HEK293 (cell line): ENCODE measurements at regions not wholly inside any gene's neighbourhood (a gene's known extent, or its start where the extent isn't known, plus 50 kb on each side); places are given as distances from the start of the nearest gene placed in this dataset.
A peak's percentile ranks its signal among the peaks of the same experiment; 100 is the strongest.

Experiments used
- KLF16 ChIP-seq: fragments of 450-650 bp; formaldehyde crosslinking; IDR thresholded peaks from 2 replicates; pipeline ENCODE4 v1.5.1; 2017; ENCODE audit warnings: missing biosample characterization, missing genetic modification characterization
- KLF9 ChIP-seq: fragments of 450-650 bp; formaldehyde crosslinking; IDR thresholded peaks from 2 replicates; pipeline ENCODE4 v1.5.1; 2016; ENCODE audit warnings: missing biosample characterization, missing genetic modification characterization, low read depth
- TCF7L2 ChIP-seq: IDR thresholded peaks from 2 replicates; pipeline ENCODE4 v1.6.1; 2011; ENCODE audit warnings: low read depth, mild to moderate bottlenecking, inconsistent platforms, low read length, moderate library complexity, borderline replicate concordance
- ZBTB26 ChIP-seq: fragments of 450-650 bp; formaldehyde crosslinking; optimal IDR thresholded peaks from 2 replicates; pipeline ENCODE3; 2016; ENCODE audit warnings: missing biosample characterization, mild to moderate bottlenecking, missing genetic modification characterization
- ZBTB7A ChIP-seq: fragments of 450-650 bp; formaldehyde crosslinking; IDR thresholded peaks from 2 replicates; pipeline ENCODE4 v1.5.1; 2016; ENCODE audit warnings: low read depth, missing biosample characterization, missing genetic modification characterization
- ZNF274 ChIP-seq, 2 experiments: fragments of 200-500 bp in 1 of 2; fragments of 450-650 bp in 1 of 2; sonication (Bioruptor generic) in 1 of 2; formaldehyde crosslinking in 1 of 2; IDR thresholded peaks; 2 replicates each; pipeline versions ENCODE4 v1.5.1 to v1.6.1; 2014 to 2016; ENCODE audit warnings: borderline replicate concordance in 1 of 2, inconsistent platforms in 1 of 2, low read length in 1 of 2, missing biosample characterization in 1 of 2, missing genetic modification characterization in 1 of 2
- ZNF366 ChIP-seq: fragments of 450-650 bp; formaldehyde crosslinking; conservative IDR thresholded peaks from 2 replicates; pipeline ENCODE4 v1.5.1; 2016; ENCODE audit warnings: missing biosample characterization, missing genetic modification characterization
- ZNF404 ChIP-seq: fragments of 450-650 bp; formaldehyde crosslinking; IDR thresholded peaks from 2 replicates; pipeline ENCODE4 v1.5.1; 2017; ENCODE audit warnings: missing biosample characterization, missing genetic modification characterization
- TF ChIP-seq, protein P1 (sequence below): fragments of 450-650 bp; formaldehyde crosslinking; IDR thresholded peaks from 2 replicates; pipeline ENCODE4 v1.5.1; 2016; ENCODE audit warnings: missing biosample characterization, missing genetic modification characterization

DNA sequence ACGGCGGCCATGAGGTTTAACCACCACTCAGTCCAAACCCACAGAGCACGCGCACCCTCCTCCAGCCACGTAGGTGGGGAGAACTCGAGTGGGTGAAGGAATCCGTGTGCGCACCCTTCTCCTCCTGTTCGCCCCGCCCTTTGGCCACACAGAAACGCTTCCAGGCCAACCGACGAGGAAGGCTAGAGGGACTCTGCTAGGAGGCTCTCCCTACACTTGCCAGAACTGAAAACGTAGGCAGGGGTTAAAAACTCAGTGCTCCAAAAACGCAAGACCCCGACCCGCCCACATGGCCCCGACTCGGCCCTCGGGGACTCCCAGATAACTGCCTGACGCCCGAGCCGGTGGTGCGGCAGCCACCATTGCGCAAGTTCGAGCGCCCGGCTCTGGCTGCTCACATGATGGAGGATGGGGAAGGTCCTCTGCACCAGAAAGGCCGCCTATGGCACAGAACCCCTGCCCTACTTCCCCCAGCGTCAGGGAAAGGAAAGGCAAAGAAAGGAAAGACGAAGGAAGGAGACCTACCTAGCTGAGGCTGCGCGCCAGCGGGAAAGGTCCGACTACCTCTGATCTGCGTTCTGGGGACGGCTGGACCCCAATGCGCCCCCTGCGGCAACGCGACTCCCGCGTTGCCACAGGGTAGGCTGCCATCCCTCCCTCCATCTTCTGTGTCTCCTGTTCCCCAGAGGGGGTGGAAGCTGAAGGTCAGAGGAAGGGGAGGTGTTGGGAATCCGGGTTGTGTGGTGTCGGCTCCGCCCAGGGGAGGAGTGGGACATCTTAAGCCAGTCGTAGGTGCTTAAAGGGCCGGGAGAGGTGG, 201.9 kb upstream of the AGTR2 start:
- TF ChIP-seq ZNF274 (IDR thresholded peaks at IDR 0.05; ENCODE audit: low read length) (no peak), ZNF274 (tag by site-specific recombination; IDR thresholded peaks at IDR 0.05; ENCODE audit: borderline replicate concordance) (no peak), KLF9 (no peak), KLF16 (tag by site-specific recombination) (peak; percentile 43; the same call in 1 of the 2 replicates), ZNF404 (tag by site-specific recombination) (no peak), ZBTB7A (tag by site-specific recombination) (no peak), ZNF366 (tag by site-specific recombination) (peak; percentile 78), TCF7L2 (no peak), ZBTB26 (tag by site-specific recombination) (no peak)
- TF ChIP-seq, protein P1, sequence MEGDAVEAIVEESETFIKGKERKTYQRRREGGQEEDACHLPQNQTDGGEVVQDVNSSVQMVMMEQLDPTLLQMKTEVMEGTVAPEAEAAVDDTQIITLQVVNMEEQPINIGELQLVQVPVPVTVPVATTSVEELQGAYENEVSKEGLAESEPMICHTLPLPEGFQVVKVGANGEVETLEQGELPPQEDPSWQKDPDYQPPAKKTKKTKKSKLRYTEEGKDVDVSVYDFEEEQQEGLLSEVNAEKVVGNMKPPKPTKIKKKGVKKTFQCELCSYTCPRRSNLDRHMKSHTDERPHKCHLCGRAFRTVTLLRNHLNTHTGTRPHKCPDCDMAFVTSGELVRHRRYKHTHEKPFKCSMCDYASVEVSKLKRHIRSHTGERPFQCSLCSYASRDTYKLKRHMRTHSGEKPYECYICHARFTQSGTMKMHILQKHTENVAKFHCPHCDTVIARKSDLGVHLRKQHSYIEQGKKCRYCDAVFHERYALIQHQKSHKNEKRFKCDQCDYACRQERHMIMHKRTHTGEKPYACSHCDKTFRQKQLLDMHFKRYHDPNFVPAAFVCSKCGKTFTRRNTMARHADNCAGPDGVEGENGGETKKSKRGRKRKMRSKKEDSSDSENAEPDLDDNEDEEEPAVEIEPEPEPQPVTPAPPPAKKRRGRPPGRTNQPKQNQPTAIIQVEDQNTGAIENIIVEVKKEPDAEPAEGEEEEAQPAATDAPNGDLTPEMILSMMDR (tag by site-specific recombination) = peak; percentile 63
